GM19397 (cell line): ENCODE measurements at regions not wholly inside any gene's neighbourhood (a gene's known extent, or its start where the extent isn't known, plus 50 kb on each side); places are given as distances from the start of the nearest gene placed in this dataset.
A peak's percentile ranks its signal among the peaks of the same experiment; 100 is the strongest.
"Not testable (repeated sequence)": the region's sequence is repeated elsewhere in the genome, so short reads cannot be mapped to it uniquely, and the experiment has no call there.

ENCODE experiments used
- ATAC-seq: cut with Tn5 transposase; IDR thresholded peaks from one replicate; pipeline ENCODE4 v1.9.1; 2021; ENCODE audit warnings: mild to moderate bottlenecking, moderate library complexity; ENCODE audit not compliant: unreplicated experiment

DNA sequence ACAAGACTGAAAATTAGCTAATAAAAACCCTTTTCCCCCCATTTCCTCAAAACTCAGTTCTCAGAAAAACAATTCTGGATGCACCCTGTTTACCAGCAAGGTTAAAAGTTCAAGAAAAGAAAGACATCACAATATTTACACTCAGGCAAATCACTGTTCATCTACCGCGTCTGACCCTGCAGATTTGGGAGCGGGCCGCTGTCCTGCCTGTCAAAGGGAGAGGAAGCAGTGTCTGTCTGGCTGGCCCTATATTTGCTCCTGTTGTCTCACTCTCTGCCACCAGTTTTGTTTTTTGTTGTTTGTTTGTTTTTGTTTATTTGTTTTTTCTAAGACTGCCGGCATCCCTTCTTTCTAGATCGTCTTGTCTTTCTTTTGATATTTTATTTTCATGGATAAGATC is 299.4 kb downstream of the BCL2L11 start:
- not testable (repeated sequence) for ATAC-seq

DNA sequence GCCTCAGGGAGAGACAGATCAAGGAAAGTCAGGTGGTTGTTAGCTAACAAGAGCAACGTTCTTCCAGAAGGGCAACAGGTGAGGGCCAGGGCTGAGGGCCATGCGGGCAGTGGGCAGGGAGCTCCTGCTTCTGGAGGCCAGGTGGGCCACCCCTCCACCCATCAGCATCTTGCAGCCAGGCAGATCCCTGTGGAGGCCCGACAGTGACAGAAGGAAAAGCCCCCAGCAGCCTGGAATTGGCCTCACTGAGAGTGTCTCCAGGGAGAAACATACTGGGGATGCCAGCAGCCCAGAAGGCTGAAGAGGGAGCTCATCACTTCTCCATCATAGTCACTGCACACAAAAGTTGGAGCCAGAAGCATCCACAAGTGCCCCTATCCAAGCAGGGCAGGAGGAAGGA is 300.1 kb downstream of the BCL2L11 start:
- ATAC-seq, result not testable (repeated sequence)

DNA sequence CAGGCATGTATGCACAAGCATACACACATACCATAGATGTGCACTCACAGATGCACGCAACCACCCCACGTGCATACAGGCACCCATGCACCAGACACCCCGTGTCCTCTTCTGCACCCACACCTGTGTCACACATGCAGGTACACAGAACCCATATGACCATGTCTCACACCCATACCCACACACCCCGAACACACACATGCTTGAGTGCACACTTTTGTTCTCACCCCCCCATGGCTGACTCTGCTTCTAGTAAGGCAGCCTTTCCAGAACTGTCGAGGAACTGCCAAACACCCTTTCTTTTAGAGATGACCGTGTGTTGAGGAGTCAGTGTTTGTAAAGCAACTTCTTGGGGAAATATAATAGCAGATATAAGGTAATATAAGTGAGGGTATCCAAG is 301.2 kb downstream of the BCL2L11 start:
- ATAC-seq, result not testable (repeated sequence)

DNA sequence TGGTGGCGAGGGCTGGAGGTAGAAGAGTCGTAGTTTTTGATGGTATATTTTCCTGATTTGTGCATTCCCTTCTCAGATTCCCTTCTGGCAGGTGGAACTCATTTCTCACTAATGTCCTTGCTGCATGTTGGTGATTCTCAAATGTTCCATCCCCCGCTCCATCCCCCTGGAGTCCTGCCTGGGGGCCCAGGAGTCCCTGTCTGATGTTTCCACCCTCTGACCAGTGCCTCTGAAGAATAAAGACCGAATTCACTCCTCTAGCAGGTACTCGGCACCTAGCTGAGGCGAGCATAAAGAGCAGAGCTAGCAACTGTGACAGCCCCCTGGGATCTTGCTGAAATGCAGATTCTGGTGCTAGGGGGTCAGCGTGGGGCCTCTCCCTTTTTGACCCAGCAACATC is 301.8 kb downstream of the BCL2L11 start:
- ATAC-seq, result not testable (repeated sequence)

DNA sequence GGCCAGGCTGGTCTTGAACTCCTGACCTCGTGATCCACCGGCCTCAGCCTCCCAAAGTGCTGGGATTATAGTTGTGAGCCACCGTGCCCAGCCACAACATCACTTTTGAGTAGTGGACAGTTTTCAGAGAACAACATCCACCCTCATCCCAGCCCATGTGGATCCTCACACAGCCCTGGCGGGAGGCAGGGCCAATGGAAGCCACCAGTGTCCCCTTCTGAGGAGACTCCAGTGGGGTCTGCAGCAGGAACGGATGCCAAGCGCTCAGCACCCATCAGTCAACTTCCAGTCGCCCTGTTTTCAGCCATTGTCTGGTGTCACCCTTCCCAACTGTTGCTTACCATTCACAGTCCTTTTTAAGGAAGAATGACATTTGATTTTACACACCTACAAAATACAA is 302.5 kb downstream of the BCL2L11 start:
- not testable (repeated sequence) for ATAC-seq

DNA sequence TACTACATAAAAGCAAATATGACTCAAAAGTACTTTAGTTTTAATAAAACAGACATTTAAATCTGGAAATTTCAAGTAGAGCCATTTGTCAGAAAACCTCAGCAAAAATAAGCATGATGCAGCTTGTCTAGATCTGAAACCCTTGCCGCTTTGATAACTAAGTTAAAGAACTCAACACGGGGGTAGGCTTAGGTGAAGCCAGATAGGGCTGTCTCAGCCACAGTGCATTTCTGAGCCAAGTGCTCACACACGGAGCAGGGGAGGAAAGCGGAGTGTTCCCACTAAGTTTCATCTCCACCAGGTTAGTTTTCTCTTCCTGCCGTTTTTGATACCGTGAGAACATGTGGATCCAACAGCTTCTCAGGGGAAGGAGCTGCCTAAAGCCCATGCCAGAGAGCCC is 303.5 kb downstream of the BCL2L11 start:
- not testable (repeated sequence) for ATAC-seq

DNA sequence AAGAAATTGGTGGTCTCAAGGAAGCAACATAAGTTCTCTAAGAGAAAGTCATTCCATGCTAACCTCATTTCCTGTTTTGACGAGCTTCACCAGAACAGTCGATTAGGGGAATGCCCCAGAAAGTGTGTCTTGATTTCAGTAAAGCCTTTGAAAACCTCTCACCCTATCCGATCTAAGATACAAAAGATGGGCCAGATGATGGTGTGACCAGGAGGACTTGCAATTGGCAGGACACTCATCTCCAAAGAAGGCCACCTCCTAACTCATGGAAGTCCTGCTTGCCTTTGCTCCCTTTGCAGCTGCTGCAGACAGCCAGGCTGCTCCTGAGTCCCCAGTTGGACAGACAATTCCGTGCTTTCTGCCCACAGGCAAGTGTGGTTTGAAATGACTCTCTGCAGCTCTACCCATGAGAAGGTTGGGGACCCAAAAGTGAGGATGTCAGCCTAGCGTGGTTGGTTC is 304.2 kb downstream of the BCL2L11 start:
- not testable (repeated sequence) for ATAC-seq

DNA sequence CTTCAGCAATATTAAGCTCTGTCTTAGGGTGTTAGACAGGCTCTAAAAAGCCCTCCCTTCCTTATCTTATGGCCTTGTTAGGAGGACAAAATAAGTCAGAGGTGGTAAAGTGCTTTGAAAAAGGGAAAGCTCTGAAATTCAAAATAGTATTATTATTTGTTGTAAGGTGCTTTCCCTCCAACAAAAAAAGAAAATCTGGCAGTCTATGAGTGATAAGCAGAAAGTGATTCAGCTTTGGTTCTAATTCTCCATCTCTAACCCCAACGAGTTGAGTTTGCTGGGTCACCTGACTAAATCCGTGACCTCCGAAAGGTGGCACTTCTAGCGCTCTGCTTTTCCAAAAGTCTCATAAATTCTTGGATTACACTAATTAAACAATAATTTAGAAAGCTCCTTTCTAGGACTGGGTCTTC is 305.1 kb downstream of the BCL2L11 start:
- ATAC-seq, result not testable (repeated sequence)

DNA sequence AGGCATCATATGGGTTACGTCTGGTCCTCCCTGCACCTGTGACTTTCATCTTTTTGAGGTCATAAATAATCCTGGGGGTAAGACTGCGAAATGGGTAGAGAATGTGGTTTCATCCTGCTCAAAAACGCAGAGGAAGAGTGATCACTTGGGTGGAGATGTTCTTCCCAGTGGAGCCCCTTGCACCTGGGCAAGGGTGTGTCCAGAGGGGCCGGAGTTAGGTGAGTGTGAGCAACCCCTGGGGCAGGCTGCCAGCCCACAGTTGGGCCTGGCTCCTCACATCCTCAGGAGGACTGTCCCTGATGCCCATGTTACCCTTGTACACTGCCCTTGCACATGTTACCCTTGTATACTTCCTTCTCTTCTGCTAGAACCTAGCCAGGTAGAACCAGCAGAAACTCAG is 306.6 kb downstream of the BCL2L11 start:
- ATAC-seq, result not testable (repeated sequence)

DNA sequence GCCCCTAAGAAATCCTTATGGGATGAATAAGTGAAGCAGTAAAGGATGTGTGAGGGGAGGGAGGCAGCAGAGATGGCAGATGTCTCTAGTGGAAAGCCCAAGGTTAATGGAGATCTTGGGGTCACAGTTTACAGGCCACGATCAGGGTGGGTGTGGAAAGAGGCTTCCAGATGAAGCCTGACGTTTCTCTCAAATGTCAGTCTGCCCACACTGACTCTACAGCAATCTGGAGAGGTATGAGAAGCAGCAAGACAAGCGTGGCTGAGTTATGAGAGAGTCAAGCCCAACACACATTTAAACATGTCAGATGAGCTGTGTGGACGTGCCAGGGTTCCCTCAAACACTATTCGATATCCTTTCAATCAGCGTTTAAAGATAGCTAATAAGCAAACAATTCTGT is 308.2 kb downstream of the BCL2L11 start:
- ATAC-seq, result not testable (repeated sequence)

DNA sequence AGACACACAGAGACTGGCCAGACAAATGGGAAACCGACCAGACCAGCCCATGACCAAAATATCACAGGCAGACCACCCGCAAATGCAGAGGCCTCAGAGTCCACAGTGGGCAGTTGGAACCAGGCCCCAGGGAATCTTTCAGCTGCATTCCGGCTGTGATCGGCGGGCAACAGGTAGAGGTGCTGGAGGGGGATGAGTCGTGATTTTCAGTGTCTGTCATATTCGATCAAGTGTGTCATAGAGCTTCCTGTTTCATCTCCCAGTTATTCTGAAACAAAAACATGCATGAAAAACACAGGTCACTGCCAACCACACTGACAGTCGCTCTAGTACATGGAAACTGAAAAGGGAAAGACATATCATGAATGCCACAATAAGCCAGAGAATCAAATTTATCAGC is 308.6 kb downstream of the BCL2L11 start:
- not testable (repeated sequence) for ATAC-seq

DNA sequence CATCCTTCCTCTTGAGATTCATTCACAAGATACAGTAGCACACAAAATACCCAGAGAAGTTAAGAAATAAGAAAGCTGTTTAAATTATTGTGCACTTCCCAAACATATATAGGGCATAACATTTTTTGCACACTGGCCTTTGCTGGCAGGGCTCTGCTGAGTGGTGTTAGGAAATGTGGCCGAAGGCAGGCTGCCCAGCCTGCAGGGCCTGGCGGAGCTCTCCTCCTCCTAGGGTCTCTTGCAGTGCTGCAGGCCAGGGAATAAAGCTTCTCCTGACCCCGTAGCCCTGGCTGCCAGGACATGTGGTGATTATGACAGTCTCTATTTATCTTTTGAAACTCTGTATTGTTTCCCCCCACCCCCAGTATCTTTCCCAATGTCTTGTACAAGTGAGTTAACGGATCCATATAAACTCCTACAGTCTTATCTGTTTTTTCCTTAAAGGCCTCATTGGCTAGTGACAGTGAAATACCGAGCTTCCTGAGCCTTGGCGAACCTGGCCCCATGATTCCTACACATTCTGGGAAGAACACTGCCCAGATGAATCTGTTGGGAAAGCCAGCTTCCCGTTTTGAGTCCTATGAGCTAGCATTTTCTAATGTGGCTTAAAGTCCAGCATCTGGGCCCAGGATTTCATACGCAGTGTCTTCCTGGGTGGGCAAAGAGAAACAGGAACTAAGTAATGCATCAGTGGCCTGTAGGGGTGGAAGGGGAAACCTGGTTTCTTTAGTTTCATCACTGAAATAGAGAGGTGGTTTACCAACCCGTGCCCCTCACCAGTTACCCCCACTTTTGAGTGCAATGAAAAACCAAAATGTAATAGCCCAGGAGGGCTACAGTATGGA is 310.3 kb downstream of the BCL2L11 start:
- peak; percentile 45 for ATAC-seq

DNA sequence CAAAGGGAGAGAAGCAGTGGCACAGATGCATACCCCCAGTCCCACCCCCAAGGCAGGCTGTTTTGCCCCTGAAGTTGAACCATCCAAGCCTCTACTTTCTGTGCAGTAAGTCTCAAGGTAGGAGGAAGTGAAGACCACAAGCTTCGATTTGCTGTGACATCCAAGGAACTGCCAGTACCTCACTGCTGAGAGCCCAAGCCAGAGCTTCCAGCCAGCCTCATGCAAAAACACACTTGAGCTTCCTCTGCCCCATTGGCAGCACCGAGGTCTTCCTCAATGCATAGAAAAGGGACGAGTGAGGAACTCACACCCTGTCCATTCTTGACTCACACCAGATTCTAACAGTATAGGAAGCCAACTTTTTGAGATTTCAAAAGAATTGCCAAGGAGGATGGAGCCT is 311.7 kb downstream of the BCL2L11 start:
- ATAC-seq, result not testable (repeated sequence)

DNA sequence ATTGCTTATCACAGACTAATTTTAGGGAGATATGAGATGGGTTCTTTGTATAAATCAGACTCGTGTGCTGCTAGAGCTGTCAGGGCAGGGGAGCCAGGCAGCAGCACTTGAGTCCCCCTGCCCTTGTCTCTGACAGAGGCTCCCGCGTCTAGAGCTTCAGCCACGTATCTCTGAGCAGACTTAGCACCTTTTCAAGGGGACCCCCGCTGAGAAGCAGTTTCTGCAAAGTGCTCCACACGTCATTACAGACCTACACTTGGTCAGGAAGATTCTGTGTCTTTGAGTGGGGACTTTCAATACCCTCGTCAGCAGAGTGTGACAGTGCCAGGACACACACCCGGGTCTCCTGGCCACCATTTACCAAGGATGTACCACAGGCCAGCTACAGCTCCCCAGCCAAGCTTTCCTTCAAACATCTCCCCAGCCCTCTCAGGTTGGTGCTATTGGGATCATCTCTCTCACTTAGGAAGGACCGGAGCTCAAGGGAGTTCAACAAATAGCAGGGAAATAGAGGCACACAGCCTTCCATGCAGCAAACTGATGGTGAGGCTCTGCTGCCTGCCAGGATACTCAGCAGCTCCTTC is 312.3 kb downstream of the BCL2L11 start:
- not testable (repeated sequence) for ATAC-seq

DNA sequence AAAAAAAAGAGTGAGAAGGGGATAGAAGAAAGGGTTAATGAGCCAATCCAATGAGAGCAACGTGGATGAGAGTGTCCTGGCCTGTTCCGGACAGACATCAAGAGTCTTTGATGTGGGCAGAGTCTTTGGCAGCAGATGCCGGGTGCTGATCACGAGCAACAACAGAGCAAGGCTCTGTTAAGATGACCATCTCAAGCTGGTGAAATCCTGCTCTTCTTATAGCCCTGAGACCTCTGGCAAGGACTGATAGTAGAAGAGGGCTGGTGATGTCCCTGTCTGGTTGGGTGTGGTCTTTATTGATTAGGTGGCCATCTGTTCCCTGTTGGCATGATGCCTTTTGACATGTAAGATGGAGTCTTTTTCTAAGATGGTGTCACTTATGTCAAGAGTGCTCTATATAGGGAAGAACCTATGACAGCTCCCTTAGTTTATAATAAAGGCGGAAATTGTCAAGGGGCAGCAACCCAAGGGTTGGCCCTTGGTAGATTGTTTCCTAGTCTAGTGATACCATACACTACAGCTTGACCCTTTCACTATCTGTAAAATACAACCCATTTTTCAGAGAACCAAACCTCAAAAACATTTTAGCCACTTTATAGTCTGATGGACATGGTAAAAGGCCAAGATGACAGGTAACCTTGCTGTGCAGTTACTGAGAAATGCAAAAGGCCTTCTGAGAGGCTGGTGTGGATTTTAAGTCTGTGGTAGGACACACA is 313.3 kb downstream of the BCL2L11 start:
- not testable (repeated sequence) for ATAC-seq

DNA sequence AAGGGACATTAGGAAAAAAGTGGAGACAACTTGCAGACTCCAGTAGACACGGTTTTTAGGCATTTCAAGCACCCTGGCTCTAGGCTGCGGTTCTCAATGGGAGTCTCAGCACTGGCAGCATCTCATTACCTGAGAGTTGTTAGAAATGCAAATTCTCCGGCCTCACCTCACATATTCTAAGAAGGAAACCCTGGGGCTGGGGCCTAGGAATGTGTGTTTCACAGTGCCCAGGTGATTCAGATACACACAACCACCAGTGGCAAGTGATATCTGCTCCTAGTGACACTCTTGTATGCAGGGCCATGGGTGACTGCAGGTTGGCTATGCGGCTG is 313.9 kb downstream of the BCL2L11 start:
- not testable (repeated sequence) for ATAC-seq

DNA sequence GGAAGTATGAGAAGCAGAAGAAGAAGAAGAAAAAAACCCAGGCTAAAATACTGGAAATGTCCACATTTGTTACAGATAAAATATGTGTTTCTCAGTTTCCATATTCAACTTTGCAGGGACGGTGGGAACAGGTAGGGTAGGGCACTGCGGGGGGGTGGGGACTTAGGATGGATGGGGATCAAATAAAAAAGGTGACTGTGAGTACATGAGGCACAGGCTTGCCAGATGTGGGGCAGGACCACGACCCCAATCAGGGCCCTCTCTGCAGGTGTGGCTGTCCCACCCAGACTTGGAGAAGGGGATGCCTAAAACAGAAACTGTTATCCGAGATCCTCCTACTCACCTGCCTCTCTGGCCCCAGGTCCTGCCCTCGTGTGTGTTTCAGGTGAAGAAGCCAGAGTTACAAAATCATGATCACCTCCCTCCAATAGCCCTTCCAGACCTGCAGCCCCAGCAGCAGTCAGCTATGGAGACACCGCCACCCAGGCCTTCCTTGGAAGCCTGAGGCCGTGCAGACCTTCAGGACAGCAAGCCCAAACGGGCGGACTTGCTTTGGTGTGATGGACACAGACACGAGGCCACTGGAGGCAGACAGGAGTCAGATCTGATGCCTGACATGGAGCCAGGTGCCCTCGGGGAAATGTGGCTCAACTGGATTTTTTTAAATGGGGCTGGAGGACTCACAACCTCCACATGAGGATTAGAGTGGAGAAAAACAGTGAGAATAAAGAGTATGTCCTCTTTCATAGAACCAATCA is 315.0 kb downstream of the BCL2L11 start:
- ATAC-seq, result not testable (repeated sequence)

DNA sequence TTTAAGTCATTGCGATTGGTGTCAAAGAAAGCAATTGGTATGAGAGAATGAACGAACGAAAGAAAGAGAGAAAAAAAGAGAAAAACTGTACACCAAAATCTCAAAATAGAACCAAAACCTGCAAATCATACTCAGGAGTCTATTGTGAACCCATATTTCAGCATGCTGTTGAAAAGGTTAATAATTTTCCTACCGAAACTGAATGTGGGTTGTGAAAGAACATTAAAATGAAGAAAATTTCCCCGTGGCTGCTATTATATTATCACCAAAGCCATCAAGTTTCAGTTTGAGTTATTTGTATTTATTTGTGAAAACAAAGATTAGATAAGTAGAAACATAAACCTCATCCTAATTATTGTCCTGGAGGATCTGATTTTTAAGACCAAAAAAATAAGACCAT is 315.7 kb downstream of the BCL2L11 start:
- ATAC-seq, result not testable (repeated sequence)

DNA sequence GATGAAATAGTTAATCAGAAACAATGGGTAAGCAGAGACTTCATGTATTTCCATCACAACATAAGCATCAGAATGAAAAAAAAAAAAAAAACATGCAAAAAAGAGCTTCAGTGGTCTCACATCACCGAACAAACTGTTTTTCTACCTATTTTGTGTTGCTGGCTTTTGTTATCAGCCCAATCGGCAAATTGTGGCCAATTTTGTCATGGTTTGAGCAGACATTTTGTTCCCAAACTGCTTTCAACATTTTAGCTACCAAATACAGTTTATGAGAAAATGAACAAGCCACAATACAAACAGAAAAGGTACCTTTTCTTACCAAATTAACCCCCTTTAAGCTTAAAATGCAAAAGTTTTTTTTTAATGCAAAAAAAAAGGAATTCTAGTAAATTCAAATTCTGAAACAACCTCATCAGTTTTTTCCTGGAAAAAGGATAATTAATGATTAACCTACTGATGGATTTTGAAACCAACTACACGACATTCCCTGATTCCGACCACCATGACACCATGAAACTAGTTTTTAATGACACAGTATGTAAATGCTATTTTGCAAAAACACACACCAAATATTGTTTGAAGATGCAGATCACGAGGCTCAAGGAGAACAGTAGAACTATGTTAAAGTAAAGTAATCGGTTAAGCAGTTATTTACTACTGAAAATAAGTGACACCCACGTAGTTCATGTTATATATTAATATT is 316.7 kb downstream of the BCL2L11 start:
- not testable (repeated sequence) for ATAC-seq

DNA sequence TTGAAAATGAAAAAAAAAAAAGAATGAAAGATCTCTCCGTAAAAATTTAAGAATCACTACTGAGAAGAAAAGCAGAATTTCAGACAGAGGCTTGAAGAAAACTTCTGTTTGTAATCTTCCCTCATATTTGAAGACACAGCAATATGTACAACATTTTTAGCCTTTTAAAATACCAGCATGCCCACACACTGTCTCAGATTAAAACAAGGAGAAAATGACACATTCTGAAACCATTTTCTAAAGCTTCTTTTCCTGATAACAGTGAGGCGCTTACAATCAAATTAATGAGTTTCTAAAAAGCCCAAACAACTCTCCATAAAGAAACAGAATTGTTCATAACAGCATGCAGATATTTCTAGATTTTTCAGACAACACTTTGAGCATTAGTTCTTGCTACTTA is 317.4 kb downstream of the BCL2L11 start:
- not testable (repeated sequence) for ATAC-seq
